ENCODE measurements at regions not wholly inside any gene's neighbourhood (a gene's known extent, or its start where the extent isn't known, plus 50 kb on each side); places are given as distances from the start of the nearest gene placed in this dataset.
"Not testable (repeated sequence)": the region's sequence is repeated elsewhere in the genome, so short reads cannot be mapped to it uniquely, and the experiment has no call there.

DNA sequence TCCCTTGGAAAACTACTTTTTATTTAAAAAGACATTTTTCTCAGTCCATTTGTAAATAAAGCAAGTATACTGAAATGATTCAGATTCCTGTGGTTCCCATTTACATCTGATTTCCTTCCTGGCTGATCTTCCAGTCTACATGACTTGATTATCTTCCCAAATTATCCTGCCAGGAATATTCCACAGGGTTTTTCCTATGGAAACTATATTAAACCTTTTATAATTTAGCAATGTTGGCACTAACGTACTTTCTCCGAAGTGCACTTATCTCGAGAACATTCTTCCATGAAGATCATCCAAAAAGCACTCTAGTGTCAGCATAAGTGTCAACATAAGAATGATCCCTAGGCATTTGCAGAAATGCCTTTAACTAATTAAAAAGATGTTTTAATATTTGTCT, 347.7 kb upstream of the KIF2B start:
- DNase-seq = no peak

GRCh38 chr17:53472586-53472985, 350.1 kb upstream of the KIF2B start:
- no peak for DNase-seq

DNA sequence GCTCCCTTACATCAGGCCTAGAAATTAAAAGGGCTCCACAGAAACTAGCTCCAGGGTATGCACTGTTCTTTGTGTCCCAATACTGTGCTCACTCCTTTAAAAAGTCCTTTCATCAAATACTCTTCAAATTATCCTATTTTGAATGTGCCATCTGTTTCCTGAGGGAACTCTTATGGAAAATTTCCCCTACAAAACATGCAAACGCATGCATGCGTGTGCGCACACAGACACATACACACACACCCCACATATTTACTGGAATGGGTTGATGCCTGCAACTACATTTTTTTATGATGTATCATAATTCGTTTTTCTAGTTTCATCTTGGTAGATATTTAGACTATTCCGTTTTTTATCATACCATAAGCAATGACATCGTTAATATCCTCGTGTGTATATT, 351.2 kb upstream of the KIF2B start:
- no peak for DNase-seq

DNA sequence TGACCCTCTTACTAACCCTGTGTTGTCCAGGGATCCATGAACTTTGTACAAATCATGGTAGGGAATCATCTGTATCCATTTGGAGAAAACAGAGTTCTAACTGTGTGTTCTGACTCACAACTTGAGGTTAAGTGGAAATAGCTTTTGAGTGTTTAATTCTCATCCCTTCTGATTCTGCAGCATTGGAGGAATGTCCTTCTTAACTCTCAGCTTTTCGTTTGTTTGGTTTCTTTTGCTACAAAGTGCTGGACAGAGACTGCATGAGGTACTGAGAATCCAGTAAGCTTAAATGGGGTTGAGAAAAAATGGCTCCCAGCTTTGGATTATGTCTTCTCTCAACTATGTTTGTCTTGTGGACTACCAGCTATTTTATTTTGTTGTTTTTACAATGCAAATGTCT, 352.1 kb upstream of the KIF2B start:
- DNase-seq = no peak

GRCh38 chr17:53466733-53467132, 356.0 kb upstream of the KIF2B start:
- no peak for DNase-seq

DNA sequence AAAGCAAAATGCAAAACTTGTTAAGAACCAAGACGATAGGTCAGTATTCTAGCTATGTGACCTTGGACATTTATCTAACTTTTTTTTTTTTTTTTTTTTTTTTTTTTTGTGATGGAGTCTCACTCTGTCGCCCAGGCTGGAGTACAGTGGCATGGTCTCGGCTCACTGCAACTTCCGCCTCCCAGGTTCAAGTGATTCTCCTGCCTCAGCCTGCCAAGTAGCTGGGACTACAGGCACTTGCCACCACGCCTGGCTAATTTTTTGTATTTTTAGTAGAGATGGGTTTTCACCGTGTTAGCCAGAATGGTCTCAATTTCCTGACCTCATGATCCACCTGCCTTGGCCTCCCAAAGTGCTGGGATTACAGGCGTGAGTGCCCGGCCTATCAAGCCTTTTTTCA, 358.3 kb upstream of the KIF2B start:
- DNase-seq = not testable (repeated sequence)

DNA sequence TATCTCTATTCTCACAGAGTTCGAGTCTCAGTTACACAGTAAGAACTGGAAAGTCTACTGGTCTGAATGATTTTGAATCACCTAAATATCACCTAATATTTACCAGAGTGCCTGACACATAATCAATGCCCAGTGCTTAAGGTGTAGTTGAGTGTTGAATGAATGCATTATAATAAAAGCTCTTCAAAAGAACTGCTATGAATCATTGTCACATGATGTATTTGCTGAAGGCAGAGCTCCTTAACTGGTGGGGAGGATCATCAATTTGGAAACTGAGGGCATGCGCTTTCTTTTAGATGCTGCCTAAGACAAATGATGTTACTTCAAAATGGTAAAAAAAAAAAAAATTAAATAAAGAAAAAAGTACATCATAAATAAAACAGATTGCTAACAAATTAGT, 359.4 kb upstream of the KIF2B start:
- no peak for DNase-seq

- no peak for DNase-seq
Measured at GRCh38 chr17:53462393-53462811, 360.3 kb upstream of the KIF2B start.

DNA sequence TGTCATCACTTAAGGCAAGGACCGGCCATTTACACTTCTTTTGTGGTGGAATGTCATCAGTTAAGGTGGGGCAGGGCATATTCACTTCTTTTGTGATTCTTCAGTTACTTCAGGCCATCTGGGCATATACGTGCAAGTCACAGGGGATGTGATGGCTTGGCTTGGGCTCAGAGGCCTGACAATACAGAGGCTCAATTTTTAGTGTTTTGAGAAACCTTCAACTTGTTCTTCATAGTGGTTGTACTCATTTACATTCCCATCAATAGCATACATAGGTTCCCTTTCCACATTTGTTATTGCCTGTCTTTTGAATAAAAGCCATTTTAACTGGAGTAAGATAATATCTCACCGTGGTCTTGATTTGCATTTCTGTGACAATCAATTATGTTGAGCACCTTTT, 366.8 kb upstream of the KIF2B start:
- DNase-seq = not testable (repeated sequence)

DNA sequence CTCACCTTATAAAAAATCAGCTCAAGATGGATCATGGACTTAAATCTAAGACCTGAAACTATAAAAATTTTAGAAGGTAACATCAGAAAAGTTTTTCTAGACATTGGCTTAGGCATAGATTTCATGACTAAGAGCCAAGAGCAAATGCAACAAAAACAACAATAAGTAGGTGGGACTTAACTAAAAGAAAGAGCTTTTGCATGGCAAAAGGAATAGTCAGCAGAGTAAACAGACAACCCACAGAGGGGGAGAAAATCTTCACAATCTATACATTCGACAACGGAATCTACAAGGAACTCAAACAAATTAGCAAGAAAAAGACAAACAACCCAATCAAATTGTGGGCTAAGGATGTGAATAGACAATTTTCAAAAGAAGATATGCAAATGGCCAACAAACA, 368.4 kb upstream of the KIF2B start:
- no peak for DNase-seq

GRCh38 chr17:53449324-53449723, 373.4 kb upstream of the KIF2B start:
- DNase-seq = no peak

- no peak for DNase-seq
Measured at GRCh38 chr17:53428913-53429312, 393.8 kb upstream of the KIF2B start.

GRCh38 chr17:53426505-53426904, 396.2 kb upstream of the KIF2B start:
- DNase-seq = no peak

GRCh38 chr17:53420035-53420641, 402.6 kb upstream of the KIF2B start:
- no peak for DNase-seq

DNA sequence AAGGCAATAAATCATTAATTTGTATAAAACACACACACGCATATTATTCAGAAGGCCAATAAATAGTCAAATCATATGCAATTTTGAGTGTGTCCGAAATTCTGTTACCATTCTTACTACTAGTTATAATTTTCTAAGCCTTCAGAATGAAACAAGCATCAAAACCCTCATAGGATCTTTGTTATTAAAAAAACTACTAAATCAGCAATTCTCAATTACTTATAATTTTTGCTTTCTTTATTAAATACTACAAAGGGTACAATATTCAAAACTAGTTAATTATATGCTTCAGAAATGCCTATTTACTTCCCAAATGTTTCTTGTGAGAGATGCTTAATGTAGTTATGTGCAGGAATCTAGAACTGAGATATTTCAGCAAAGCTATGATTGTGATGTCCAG, 413.1 kb upstream of the KIF2B start:
- no peak for DNase-seq

- no peak for DNase-seq
Measured at GRCh38 chr17:53406907-53407306, 415.8 kb upstream of the KIF2B start.

GRCh38 chr17:53391197-53391596, 431.5 kb upstream of the KIF2B start:
- no peak for DNase-seq

DNA sequence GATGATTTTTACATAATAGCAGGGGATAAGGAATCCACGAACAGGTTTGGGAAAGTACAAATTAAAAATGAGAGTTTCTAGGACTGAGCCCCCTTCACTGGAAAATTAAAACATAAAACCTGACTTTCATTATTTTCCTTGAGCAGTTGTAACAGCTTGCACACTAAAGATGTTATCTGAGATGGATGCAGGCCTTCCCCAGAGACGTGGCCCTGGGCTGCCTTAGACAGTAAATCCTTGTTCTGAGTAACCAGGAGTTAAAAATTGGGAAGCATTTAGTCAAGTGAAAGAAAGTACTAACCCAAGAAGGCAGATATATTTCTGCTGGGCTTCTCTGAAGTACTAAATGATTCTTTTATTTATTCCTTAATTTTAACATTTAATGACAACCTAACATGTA, 432.2 kb upstream of the KIF2B start:
- DNase-seq = no peak

- no peak for DNase-seq
Measured at GRCh38 chr17:53387745-53388144, 435.0 kb upstream of the KIF2B start.

DNA sequence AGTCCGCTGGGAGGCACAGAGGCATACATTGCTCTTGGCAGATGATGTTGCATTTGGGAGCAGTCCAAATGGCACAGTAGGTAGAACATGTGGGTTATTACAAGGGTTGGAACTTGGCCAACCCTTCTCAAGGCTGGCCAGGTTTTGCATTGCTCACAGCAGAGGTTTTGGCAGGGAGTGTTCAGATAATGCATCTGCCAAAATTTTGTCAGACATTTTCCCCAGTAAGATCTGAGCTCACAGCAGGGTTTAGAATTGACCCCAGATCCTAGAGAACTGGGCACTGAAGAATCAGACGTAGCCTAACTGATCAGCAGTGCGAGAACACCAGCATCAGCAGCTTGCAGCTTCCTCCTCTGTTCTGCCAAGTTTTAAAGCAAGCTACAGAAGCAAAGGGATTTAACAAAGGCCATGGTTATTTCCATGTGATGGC, 468.8 kb upstream of the KIF2B start:
- DNase-seq = no peak

- DNase-seq = no peak
Measured at GRCh38 chr17:53344778-53345177, 477.9 kb upstream of the KIF2B start.

DNA sequence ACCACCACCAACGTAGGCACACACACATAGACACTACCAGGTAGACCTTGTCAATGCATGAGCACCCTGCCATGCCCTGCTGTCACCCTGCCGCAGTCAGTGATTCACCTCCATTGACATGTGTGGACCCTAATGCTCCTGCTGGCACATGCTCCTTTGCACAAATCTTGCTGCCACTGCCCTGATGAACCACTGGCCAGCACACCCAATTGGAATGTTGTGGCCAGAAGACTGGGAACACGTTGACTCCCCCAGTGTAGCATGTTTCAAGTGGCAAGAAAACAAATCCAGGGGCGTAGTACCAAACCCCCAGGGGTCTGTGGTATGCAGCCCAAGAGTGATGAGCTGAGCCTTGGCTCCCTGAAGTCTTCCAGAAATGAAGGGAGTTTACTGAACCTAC, 486.4 kb upstream of the KIF2B start:
- DNase-seq = no peak

DNA sequence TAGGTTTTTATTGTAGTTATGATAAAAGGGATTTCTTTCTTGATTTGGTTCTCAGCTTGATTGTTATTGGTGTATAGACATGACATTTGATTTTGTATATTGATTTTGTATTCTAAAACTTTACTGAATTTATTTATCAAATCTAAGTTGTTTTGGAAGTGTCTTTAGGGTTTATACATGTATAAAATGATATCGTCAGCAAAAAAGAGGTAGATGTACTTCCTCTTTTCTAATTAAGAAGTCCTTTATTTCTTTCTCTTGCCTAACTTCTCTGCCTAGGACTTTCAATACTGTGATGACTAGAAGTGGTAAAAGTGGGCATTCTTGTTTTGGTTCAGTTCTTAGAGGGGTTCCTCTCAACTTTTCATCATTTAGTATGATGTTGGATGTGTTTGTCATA, 487.3 kb upstream of the KIF2B start:
- DNase-seq = no peak

GRCh38 chr17:53330756-53331155, 492.0 kb upstream of the KIF2B start:
- DNase-seq = no peak

DNA sequence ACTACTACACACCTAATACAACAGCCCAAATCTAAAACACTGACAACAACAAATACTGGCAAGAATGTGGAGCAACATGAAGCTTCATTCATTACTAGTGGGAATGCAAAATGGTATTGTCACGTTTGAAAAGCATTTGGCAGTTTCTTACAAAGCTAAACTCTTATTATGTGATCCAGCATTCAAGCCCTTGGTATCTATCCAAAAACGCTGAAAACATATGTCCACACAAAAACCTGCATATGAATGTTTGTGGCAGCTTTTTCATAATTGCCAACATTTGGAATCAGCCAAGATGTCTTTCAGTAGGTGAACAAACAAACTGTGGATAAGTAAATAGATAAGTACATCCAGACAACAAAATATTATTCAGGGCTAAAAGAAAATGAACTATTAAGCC, 501.1 kb upstream of the KIF2B start:
- no peak for DNase-seq

- DNase-seq = no peak
Measured at GRCh38 chr17:53319947-53320346, 502.8 kb upstream of the KIF2B start.

All from NCI-H1930 (cell line).